ENCODE measurements at regions not wholly inside any gene's neighbourhood (a gene's known extent, or its start where the extent isn't known, plus 50 kb on each side); places are given as distances from the start of the nearest gene placed in this dataset.
"Not testable (repeated sequence)": the region's sequence is repeated elsewhere in the genome, so short reads cannot be mapped to it uniquely, and the experiment has no call there.

GRCh38 chr13:86253497-86253896 is 454.3 kb upstream of the SLITRK6 start:
- DNase-seq = not testable (repeated sequence)

DNA sequence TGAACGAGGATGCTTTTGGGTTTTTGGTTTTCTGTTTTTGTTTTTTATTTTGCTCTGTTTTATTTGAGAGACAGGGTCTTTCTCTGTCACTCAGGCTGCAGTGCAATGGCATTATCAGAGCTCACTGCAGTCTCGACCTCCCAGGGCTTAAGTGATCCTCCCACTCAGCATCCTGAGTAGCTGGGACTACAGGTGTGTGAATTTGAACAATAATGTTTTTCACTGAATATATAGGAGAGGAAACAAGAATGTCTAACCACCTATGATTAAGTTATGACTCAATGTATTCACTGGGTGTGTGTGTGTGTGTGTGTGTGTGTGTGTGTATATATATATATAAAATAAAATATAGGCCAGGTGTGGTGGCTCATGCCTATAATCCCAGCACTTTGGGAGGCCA is 456.6 kb upstream of the SLITRK6 start:
- not testable (repeated sequence) for DNase-seq

GRCh38 chr13:86269511-86269910 is 470.3 kb upstream of the SLITRK6 start:
- DNase-seq = no peak

DNA sequence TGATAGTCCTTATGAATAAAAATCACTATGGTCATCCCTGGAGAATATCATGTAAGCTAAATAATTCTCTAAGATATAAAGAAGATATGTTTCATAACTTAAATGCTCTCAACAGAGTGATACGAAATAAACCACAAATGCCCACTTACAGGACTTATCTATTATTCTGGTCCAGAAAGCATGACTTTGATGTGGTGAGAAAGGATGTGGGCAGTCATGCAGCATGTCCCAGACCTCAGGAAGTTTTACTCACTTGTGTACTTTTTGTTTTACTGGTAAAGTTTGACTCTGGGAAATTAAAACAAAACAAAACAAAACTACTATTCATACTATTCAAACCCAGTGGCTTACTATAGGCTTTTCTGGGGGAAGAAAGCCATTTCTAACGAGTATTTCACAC is 483.2 kb upstream of the SLITRK6 start:
- no peak for DNase-seq

DNA sequence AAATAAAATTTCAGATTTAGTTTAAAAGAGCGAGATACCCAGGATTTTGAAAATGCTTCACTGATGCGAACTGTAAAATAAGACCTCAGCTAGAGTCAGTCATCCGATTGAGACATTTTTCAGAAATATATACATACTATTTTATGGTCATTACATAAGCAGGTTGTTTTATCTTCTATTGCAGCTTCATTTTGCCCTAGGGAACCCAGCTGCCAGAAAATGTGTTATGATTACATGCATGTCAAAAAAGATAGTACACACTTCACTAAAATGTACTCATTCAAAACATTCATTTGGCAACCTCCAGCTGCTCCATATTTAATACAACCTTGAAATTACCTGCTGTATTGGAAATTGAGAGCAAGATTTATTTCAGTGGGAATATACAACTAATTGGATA is 483.8 kb upstream of the SLITRK6 start:
- no peak for DNase-seq

DNA sequence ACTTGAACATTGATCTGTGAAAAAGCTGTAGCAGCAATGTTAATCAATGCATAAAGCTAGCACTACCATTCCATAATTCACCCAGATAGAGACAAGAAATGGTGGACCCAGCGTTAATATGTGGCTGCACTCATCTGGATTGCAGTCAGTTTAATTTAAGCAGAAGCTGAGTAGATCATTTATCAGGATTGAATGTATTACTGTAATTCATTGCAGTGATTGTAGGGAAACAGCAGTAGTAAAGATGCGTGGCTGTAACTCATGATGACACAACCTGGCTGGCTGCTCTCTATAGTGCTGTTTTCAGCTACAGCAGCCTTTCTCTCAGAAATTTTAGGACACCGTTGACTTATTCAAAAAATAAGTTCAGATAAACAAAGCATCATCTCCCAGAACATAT is 499.5 kb upstream of the SLITRK6 start:
- DNase-seq = no peak

GRCh38 chr13:86299128-86299527 is 499.9 kb upstream of the SLITRK6 start:
- no peak for DNase-seq

DNA sequence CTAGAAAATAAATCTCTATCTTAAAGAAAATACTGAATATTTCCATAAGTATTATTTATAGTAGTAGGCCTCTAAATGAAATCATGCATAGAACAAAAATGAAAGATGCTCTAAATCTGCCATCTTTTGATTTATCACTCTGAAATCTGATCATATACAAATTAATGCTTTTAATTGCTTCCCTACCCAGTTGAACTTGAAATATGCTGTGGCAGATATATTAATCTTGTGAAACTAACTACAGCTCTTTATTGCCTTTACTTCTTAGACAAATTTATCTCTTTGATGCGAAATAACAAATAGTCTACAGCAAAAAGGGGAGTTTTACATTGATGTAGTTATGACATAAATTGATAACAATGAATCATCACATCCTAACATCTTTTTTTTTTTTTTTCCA is 510.7 kb upstream of the SLITRK6 start:
- no peak for DNase-seq

DNA sequence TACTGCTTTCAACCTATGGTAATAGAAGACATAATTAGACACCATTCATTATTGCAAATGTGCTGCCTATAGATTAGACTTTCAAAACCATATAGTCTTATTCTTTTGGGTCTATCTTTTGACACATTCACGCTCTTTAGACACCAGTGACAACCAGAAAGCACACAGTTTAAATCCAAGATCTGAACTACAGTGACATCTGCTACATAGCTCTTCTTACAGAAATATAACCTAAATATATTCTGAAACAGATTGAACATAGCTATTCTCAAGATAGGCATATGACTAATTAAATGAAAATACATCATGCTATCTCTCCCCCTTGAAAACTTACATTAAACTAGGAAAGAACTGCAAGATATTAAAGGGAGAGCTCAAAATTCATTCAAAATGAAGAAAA is 514.2 kb upstream of the SLITRK6 start:
- no peak for DNase-seq

DNA sequence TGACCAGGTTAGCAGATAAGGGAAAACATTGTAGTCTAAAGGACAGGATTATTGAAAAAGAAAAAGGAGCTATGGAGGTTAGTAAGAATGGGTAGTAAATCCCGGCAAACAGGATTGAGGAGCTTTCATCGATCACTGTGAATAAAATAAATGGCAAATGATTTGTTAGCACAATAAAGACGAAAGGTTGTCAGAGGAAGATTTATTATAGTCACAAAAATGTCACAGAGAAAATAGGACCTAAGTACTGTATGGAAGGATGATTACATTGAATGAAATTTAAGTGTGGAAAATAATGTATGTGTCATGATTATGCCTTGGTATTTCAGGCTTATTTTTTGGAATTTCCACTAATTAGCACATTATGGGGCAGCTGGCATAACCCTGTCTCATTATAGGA is 519.2 kb upstream of the SLITRK6 start:
- DNase-seq = no peak

- no peak for DNase-seq
Observed at GRCh38 chr13:86324191-86324590, 525.0 kb upstream of the SLITRK6 start.

DNA sequence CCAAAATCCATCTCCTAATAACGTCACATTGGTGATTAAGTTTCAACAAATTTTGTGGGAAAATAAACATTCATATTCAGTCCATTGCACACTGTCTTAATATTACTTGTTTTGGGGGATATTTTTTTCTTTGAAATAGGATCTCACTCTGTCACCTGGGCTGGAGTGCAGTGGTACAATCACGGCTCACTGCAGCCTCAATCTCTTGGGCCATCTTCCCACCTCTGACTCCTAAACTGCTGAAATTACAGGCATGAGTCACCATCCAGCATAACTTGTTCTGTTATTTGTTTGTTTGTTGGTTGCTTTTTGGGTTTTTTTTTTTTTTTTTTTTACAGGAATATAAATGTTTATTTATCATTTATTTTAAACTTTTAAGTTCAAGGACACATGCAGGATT is 556.1 kb upstream of the SLITRK6 start:
- no peak for DNase-seq

DNA sequence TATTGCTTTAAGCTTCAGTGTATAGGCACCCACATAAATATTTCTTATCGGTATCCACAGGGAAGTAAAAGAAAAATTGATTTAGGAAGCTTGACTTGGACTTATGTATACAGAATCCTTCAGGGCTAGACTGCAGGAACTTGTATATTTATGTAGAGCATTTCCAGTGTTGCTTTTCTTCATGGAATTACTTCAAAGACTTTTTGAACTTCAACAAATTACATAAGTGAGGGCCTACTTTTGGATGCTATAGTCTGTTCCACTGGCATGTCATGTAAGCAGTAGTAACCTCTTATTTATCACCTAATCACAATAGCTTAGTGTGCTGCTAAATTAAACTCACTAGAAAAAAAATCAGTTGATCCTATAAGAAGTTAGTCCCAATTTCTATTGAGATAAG is 557.9 kb upstream of the SLITRK6 start:
- no peak for DNase-seq

DNA sequence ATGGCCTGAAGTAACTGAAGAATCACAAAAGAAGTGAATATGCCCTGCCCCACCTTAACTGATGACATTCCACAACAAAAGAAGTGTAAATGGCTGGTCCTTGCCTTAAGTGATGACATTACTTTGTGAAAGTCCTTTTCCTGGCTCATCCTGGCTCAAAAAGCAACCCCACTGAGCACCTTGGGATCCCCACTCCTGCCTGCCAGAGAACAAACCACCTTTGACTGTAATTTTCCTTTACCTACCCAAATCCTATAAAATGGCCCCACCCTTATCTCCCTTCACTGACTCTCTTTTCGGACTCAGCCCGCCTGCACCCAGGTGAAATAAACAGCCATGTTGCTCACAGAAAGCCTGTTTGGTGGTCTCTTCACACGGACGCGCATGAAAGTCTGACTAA is 564.5 kb upstream of the SLITRK6 start:
- not testable (repeated sequence) for DNase-seq

- no peak for DNase-seq
Observed at GRCh38 chr13:86368924-86369323, 569.7 kb upstream of the SLITRK6 start.

GRCh38 chr13:86377451-86377850 is 578.2 kb upstream of the SLITRK6 start:
- no peak for DNase-seq

DNA sequence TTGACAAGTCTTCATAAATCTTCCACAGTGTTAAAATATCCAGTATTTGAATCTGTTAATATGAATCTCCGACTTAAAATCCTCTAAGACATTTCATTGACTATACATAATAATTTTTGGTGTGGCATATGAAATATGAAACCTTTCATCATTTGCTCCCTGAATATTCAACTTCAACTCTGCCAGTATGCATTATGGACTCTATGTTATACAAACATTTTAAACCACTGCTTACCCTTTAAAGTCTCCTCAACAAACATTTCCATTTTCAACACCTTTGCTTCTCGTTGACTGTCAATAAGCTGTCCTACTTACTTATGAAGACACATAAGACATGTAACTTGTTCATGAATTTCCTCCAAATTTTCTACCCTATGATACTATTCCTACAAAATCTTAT is 579.4 kb upstream of the SLITRK6 start:
- no peak for DNase-seq

DNA sequence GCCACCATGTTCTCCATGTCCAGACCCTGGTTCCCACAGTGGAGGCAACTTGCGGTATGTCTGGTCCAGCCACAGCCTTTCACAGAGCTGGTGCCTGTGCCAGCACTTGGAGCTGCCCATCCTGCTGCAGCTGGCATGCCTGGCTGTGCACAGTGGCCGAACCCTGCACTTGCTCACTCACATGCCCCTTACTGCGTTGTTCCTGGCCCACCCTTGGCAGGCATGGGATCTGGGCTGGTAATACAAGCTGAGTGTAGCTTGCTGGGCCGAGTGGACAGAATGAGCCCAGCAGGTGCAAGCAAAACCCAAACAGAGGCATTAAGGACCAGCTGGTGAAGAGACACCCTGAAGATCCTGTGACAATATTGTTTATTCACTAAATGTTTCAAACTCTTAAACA is 583.9 kb upstream of the SLITRK6 start:
- no peak for DNase-seq

- no peak for DNase-seq
Observed at GRCh38 chr13:86383561-86383960, 584.3 kb upstream of the SLITRK6 start.

DNA sequence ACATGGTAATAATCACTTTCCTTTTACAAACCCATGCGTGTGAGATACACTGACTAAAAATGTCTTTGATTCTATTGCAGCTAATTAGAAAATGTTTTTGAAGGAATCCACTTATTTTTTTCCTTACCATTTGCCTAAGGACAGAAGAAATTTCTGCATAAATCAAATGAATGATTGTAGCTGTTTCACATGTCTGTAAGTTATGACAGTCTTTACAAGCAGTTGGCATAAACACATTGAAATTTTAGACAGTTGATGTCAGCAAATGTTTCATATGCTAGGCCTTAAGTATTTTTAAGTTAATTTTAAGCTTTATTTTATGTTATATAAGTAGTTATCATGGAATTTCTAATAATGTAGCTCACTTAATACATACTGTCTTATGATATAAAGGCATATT is 598.4 kb upstream of the SLITRK6 start:
- DNase-seq = no peak

GRCh38 chr13:86399572-86399971 is 600.4 kb upstream of the SLITRK6 start:
- no peak for DNase-seq

GRCh38 chr13:86402500-86402899 is 603.3 kb upstream of the SLITRK6 start:
- DNase-seq = no peak

DNA sequence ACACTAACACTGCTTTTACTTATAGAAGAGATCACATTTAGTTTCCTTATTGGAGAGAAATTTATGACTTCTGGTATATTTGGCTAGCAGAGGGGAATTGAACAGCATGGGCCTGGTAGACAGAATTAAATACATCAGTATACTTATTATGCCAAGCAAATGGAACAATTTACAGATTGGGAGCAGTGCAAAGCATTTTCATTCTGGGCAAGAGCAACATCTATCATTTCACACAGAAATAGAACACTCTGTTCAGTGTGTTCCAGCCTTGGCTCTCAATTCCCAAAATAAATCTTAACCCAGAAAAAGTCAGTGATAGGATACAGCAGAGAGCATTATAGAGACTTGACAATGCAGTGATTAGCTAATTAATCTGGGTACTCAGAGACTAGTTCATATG is 604.0 kb upstream of the SLITRK6 start:
- no peak for DNase-seq

DNA sequence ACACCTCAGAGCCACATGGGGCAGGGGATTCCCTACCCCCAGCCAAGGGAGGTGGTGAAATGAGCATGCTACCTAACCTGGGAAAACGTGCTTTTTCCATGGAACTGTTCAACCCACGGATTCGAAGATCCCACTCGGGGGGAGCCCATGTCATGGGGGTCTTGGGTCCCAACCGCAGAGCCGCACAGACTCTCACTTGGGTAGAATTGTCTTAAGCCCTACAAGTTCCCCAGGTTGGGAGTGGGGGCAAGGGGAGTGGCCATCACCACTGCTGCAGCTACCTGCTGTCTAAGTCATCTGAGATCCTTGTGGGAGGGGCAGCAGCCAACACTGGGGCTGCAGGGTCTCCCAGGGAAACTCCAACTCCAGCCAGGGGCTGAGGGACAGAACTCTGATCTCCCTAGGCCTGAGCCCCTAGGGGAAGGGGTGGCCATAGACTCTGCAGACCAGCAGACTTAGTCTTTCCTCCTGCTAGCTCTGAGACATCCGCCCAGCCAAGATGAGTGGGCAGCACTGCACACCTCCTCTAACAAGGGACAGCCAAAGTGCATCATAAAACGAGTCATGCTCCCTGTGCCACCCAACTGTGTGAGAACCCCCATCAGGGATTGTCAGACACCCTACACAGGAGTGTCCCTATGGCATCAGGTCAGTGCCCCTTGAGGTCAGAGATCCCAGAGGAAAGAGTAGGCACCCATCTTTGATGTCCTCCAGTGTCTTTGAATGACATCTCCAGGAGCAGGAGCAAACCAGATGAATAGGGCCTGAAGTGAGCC is 610.4 kb upstream of the SLITRK6 start:
- DNase-seq = no peak

DNA sequence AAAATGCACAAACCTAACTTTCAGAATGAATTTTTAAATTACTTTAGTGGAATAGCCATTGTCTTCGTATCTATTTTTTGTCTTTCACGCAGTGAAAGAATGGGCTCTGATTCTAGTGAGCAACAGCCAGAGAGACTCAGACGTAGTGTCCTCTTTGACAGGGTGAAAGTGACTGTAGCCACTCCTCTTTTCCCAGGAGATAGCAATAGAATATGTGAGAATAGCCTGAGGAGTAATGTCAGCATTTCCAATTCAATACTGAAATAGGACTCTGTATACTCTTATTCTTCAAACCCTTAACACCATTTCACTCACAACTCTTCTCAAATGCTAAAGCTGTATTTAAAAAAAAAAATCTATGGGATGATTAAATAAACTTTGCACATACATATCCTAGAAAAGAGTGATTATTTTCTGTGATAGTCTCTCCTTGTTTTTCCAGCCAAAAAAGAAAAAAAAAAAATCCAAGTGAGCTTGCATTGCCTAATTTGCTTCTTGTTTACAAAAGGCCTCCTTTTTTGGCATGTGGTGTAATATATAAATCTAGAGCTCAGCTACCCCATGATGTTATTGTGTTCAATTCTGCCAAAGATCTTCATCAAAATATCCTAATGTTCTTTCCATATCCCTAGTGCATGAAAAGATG is 626.1 kb upstream of the SLITRK6 start:
- DNase-seq = no peak
